ENCODE measurements at regions not wholly inside any gene's neighbourhood (a gene's known extent, or its start where the extent isn't known, plus 50 kb on each side); places are given as distances from the start of the nearest gene placed in this dataset.

GRCh38 chr4:35639929-35640328 is 604.4 kb downstream of the ARAP2 start:
- no peaks in the 10 kb centered on the region for H3K27me3 ChIP-seq
- H3K9me3 ChIP-seq (ENCODE audit: low read depth) = no peaks in the 10 kb centered on the region
- H3K36me3 ChIP-seq = no peaks in the 10 kb centered on the region
- DNase-seq (ENCODE audit: low read depth in 1 of 2, low spot score in 1 of 2) = no peak
- no peak overlapping the region for H3K4me3 ChIP-seq
- no peaks in the 10 kb centered on the region for H3K4me1 ChIP-seq (ENCODE audit: low read depth)
- TF ChIP-seq CTCF (IDR thresholded peaks at IDR 0.05; ENCODE audit: low read depth, low read length) = no peak
- no peak overlapping the region for H3K27ac ChIP-seq

- Histone ChIP-seq H3K4me1 (ENCODE audit: low read depth) (no peaks in the 10 kb centered on the region), H3K36me3 (no peaks in the 10 kb centered on the region)
Observed at GRCh38 chr4:35643661-35644060, 600.7 kb downstream of the ARAP2 start.

GRCh38 chr4:35644591-35644990 is 599.7 kb downstream of the ARAP2 start:
- Histone ChIP-seq H3K27ac (no peak overlapping the region), H3K4me3 (no peak overlapping the region)
- no peak for TF ChIP-seq CTCF (IDR thresholded peaks at IDR 0.05; ENCODE audit: low read depth, low read length)

More at GRCh38 chr4:35643661-35644060, 600.7 kb downstream of the ARAP2 start:
- TF ChIP-seq CTCF (IDR thresholded peaks at IDR 0.05; ENCODE audit: low read depth, low read length) = no peak
- DNase-seq (ENCODE audit: low read depth in 1 of 2, low spot score in 1 of 2) = no peak
- Histone ChIP-seq H3K9me3 (ENCODE audit: low read depth) (no peaks in the 10 kb centered on the region), H3K27me3 (no peaks in the 10 kb centered on the region), H3K4me3 (no peak overlapping the region), H3K27ac (no peak overlapping the region)

GRCh38 chr4:35649011-35649410 is 595.3 kb downstream of the ARAP2 start:
- H3K4me1 ChIP-seq (ENCODE audit: low read depth) = no peaks in the 10 kb centered on the region
- no peaks in the 10 kb centered on the region for H3K9me3 ChIP-seq (ENCODE audit: low read depth)
- no peaks in the 10 kb centered on the region for H3K36me3 ChIP-seq
- TF ChIP-seq CTCF (IDR thresholded peaks at IDR 0.05; ENCODE audit: low read depth, low read length) = no peak
- no peak overlapping the region for H3K27ac ChIP-seq
- H3K27me3 ChIP-seq = no peaks in the 10 kb centered on the region
- H3K4me3 ChIP-seq = no peak overlapping the region
- DNase-seq (ENCODE audit: low read depth in 1 of 2, low spot score in 1 of 2) = no peak

More at GRCh38 chr4:35644591-35644990, 599.7 kb downstream of the ARAP2 start:
- DNase-seq (ENCODE audit: low read depth in 1 of 2, low spot score in 1 of 2) = no peak
- Histone ChIP-seq H3K27me3 (no peaks in the 10 kb centered on the region), H3K4me1 (ENCODE audit: low read depth) (no peaks in the 10 kb centered on the region), H3K36me3 (no peaks in the 10 kb centered on the region), H3K9me3 (ENCODE audit: low read depth) (no peaks in the 10 kb centered on the region)

- H3K27me3 ChIP-seq = no peaks in the 10 kb centered on the region
- no peaks in the 10 kb centered on the region for H3K36me3 ChIP-seq
- no peak overlapping the region for H3K4me3 ChIP-seq
- TF ChIP-seq CTCF (IDR thresholded peaks at IDR 0.05; ENCODE audit: low read depth, low read length) = no peak
- H3K9me3 ChIP-seq (ENCODE audit: low read depth) = no peaks in the 10 kb centered on the region
- no peak overlapping the region for H3K27ac ChIP-seq
- DNase-seq (ENCODE audit: low read depth in 1 of 2, low spot score in 1 of 2) = no peak
- H3K4me1 ChIP-seq (ENCODE audit: low read depth) = no peaks in the 10 kb centered on the region
Observed at GRCh38 chr4:35649778-35650177, 594.5 kb downstream of the ARAP2 start.

GRCh38 chr4:35652197-35652596 is 592.1 kb downstream of the ARAP2 start:
- DNase-seq (ENCODE audit: low read depth in 1 of 2, low spot score in 1 of 2) = no peak
- Histone ChIP-seq H3K4me3 (no peak overlapping the region), H3K27me3 (no peaks in the 10 kb centered on the region), H3K36me3 (no peaks in the 10 kb centered on the region), H3K9me3 (ENCODE audit: low read depth) (no peaks in the 10 kb centered on the region), H3K4me1 (ENCODE audit: low read depth) (no peaks in the 10 kb centered on the region), H3K27ac (no peak overlapping the region)
- no peak for TF ChIP-seq CTCF (IDR thresholded peaks at IDR 0.05; ENCODE audit: low read depth, low read length)
